ENCODE measurements at regions not wholly inside any gene's neighbourhood (a gene's known extent, or its start where the extent isn't known, plus 50 kb on each side); places are given as distances from the start of the nearest gene placed in this dataset.

- in situ Hi-C loops (cut with HindIII; ENCODE audit: low sequenced_read_pairs) = no loop called here
Observed at GRCh38 chr2:217660423-217660822, 342.4 kb downstream of the TNS1 start.

GRCh38 chr2:217658806-217659205 lies 344.0 kb downstream of the TNS1 start:
- in situ Hi-C loops (cut with HindIII; ENCODE audit: low sequenced_read_pairs) = no loop called here

- in situ Hi-C loops (cut with HindIII; ENCODE audit: low sequenced_read_pairs) = no loop called here
Observed at GRCh38 chr2:217657252-217657651, 345.5 kb downstream of the TNS1 start.

- in situ Hi-C loops (cut with HindIII; ENCODE audit: low sequenced_read_pairs) = no loop called here
Observed at GRCh38 chr2:217656316-217656715, 346.5 kb downstream of the TNS1 start.

- in situ Hi-C loops (cut with HindIII; ENCODE audit: low sequenced_read_pairs) = no loop called here
Observed at GRCh38 chr2:217655651-217656050, 347.1 kb downstream of the TNS1 start.

GRCh38 chr2:217654168-217654567 lies 348.6 kb downstream of the TNS1 start:
- in situ Hi-C loops (cut with HindIII; ENCODE audit: low sequenced_read_pairs) = no loop called here

- in situ Hi-C loops (cut with HindIII; ENCODE audit: low sequenced_read_pairs) = no loop called here
Observed at GRCh38 chr2:217652761-217653639, 349.8 kb downstream of the TNS1 start.

GRCh38 chr2:217650716-217651360 lies 352.0 kb downstream of the TNS1 start:
- in situ Hi-C loops (cut with HindIII; ENCODE audit: low sequenced_read_pairs) = no loop called here

GRCh38 chr2:217650229-217650628 lies 352.6 kb downstream of the TNS1 start:
- in situ Hi-C loops (cut with HindIII; ENCODE audit: low sequenced_read_pairs) = no loop called here

GRCh38 chr2:217647925-217648324 lies 354.9 kb downstream of the TNS1 start:
- in situ Hi-C loops (cut with HindIII; ENCODE audit: low sequenced_read_pairs) = no loop called here

GRCh38 chr2:217647226-217647625 lies 355.6 kb downstream of the TNS1 start:
- in situ Hi-C loops (cut with HindIII; ENCODE audit: low sequenced_read_pairs) = no loop called here

- in situ Hi-C loops (cut with HindIII; ENCODE audit: low sequenced_read_pairs) = no loop called here
Observed at GRCh38 chr2:217645896-217646295, 356.9 kb downstream of the TNS1 start.

- in situ Hi-C loops (cut with HindIII; ENCODE audit: low sequenced_read_pairs) = no loop called here
Observed at GRCh38 chr2:217643789-217644301, 358.9 kb downstream of the TNS1 start.

GRCh38 chr2:217642944-217643343 lies 359.9 kb downstream of the TNS1 start:
- in situ Hi-C loops (cut with HindIII; ENCODE audit: low sequenced_read_pairs) = no loop called here

- in situ Hi-C loops (cut with HindIII; ENCODE audit: low sequenced_read_pairs) = no loop called here
Observed at GRCh38 chr2:217641960-217642359, 360.8 kb downstream of the TNS1 start.

GRCh38 chr2:217639481-217639880 lies 363.3 kb downstream of the TNS1 start:
- in situ Hi-C loops (cut with HindIII; ENCODE audit: low sequenced_read_pairs) = no loop called here

- in situ Hi-C loops (cut with HindIII; ENCODE audit: low sequenced_read_pairs) = no loop called here
Observed at GRCh38 chr2:217638533-217638932, 364.3 kb downstream of the TNS1 start.

GRCh38 chr2:217638031-217638430 lies 364.8 kb downstream of the TNS1 start:
- in situ Hi-C loops (cut with HindIII; ENCODE audit: low sequenced_read_pairs) = no loop called here

GRCh38 chr2:217636991-217637561 lies 365.7 kb downstream of the TNS1 start:
- in situ Hi-C loops (cut with HindIII; ENCODE audit: low sequenced_read_pairs) = no loop called here

GRCh38 chr2:217636578-217636977 lies 366.2 kb downstream of the TNS1 start:
- in situ Hi-C loops (cut with HindIII; ENCODE audit: low sequenced_read_pairs) = no loop called here

GRCh38 chr2:217634871-217635270 lies 367.9 kb downstream of the TNS1 start:
- in situ Hi-C loops (cut with HindIII; ENCODE audit: low sequenced_read_pairs) = no loop called here

GRCh38 chr2:217632043-217632442 lies 370.8 kb downstream of the TNS1 start:
- in situ Hi-C loops (cut with HindIII; ENCODE audit: low sequenced_read_pairs) = no loop called here

Measured in endothelial cell of hepatic sinusoid (primary cell).